Panc1 (cell line): ENCODE measurements at regions not wholly inside any gene's neighbourhood (a gene's known extent, or its start where the extent isn't known, plus 50 kb on each side); places are given as distances from the start of the nearest gene placed in this dataset.
"Not testable (repeated sequence)": the region's sequence is repeated elsewhere in the genome, so short reads cannot be mapped to it uniquely, and the experiment has no call there.

Experiments used
- ATAC-seq: fragments of 200-7000 bp; cut with Tn5 transposase; 2 replicates; pipeline ENCODE4 v1.9.1; 2020; ENCODE audit warnings: mild to moderate bottlenecking, moderate library complexity
- BruUV-seq: library from RNA; stranded (reverse); fragments of 400-500 nt; replicated peaks from 2 replicates; lab custom pipeline; 2021; lab: Mats Ljungman, UMichigan
- CTCF ChIA-PET: fragments of 300-600 bp; sonication (Branson Sonifier 250); formaldehyde crosslinking; loops from one replicate; lab custom pipeline; 2022; ENCODE audit warnings: antibody characterized with exemption; lab: Charles Lee
- POLR2A ChIA-PET: fragments of 300-600 bp; sonication (Branson Sonifier 250); formaldehyde crosslinking; loops from one replicate; lab custom pipeline; 2022; ENCODE audit warnings: antibody characterized with exemption; lab: Charles Lee
- DNase-seq: peaks from one replicate; pipeline ENCODE4 v3.0.0-alpha.2; 2010; ENCODE audit warnings: low read depth, low spot score
- H3K27ac ChIP-seq: 2 replicates; pipeline ENCODE4 v1.5.1; 2011; ENCODE audit warnings: mild to moderate bottlenecking, low read length, inconsistent platforms
- H3K27me3 ChIP-seq: fragments of 200-500 bp; sonication (Bioruptor generic); 2 replicates; pipeline ENCODE4 v1.6.0; 2014; ENCODE audit warnings: low read length, inconsistent platforms; ENCODE audit not compliant: control insufficient read depth, insufficient read depth
- H3K36me3 ChIP-seq: fragments of 200-500 bp; sonication (Bioruptor generic); 2 replicates; pipeline ENCODE4 v1.5.1; 2014; ENCODE audit warnings: inconsistent platforms, mild to moderate bottlenecking, low read length, moderate library complexity; ENCODE audit not compliant: control insufficient read depth, insufficient read depth
- H3K4me1 ChIP-seq: 2 replicates; pipeline ENCODE4 v1.5.1; 2011; ENCODE audit warnings: inconsistent platforms, mild to moderate bottlenecking, low read length, moderate library complexity; ENCODE audit not compliant: control insufficient read depth, insufficient read depth
- H3K4me3 ChIP-seq, 2 experiments: 2 replicates each; pipeline ENCODE4 v1.5.1; 2011 to 2012; ENCODE audit warnings: low read depth in 2 of 2, low read length in 2 of 2, mild to moderate bottlenecking in 2 of 2, inconsistent platforms in 1 of 2, moderate library complexity in 1 of 2
- H3K9me3 ChIP-seq: fragments of 200-500 bp; sonication (Bioruptor generic); 2 replicates; pipeline ENCODE4 v1.5.1; 2014; ENCODE audit warnings: low read depth, mild to moderate bottlenecking, inconsistent platforms, low read length, moderate library complexity; ENCODE audit not compliant: control insufficient read depth, insufficient read depth
- POLR2AphosphoS5 ChIP-seq: IDR thresholded peaks from 2 replicates; pipeline ENCODE4 v1.6.1; 2012; ENCODE audit warnings: mild to moderate bottlenecking, low read depth, low read length, moderate library complexity
- SIN3A ChIP-seq: IDR thresholded peaks from 2 replicates; pipeline ENCODE4 v1.6.1; 2012; ENCODE audit warnings: low read depth, mild to moderate bottlenecking, low read length, moderate library complexity, borderline replicate concordance; ENCODE audit not compliant: insufficient read depth
- TCF7L2 ChIP-seq: IDR thresholded peaks from 2 replicates; pipeline ENCODE4 v1.6.1; 2011; ENCODE audit warnings: mild to moderate bottlenecking, low read depth, low read length, inconsistent platforms
- in situ Hi-C: cut with HindIII; loops from 2 replicates; pipeline ENCODE4 v1.10.0; 2016; ENCODE audit warnings: low sequenced_read_pairs, low pct_unique_long_range_greater_than_20kb
- intact Hi-C: fragments of 100-400 bp; cut with micrococcal nuclease; formaldehyde crosslinking; loops from one replicate; pipeline ENCODE4 v1.10.0; 2022; ENCODE audit not compliant: unreplicated experiment
- TF ChIP-seq, protein P1 (sequence below), 2 experiments: IDR thresholded peaks; 2 replicates each; pipeline ENCODE4 v1.6.1; 2011 to 2012; ENCODE audit warnings: low read depth in 2 of 2, control low read depth in 1 of 2, low read length in 1 of 2, mild to moderate bottlenecking in 1 of 2, moderate library complexity in 1 of 2; ENCODE audit not compliant: insufficient read depth in 1 of 2
- TF ChIP-seq, protein P2 (sequence below): fragments of 450-650 bp; IDR thresholded peaks from 2 replicates; pipeline ENCODE4 v1.5.1; 2017; ENCODE audit warnings: mild to moderate bottlenecking

DNA sequence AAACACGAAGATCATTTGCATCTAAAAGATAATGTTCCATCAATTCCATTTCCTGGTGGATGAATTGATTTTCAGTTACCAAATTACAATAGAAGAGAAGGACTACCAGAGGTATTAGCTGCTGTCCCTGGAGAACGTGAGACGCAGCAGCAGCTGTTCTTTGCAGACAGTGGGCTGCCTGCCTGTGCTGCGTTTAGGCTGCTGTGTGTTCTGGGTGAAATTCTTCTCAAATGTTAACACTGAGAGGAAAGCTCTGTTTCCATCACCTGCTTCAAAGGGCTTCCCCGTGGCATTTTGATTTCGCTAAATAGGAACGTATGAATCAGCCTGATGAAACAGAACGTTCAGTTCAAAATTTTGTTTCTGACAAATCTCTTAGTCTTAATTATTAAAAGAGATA lies 362.2 kb downstream of the C6orf118 start:
- ATAC-seq (no peak), DNase-seq (no peak)
- intact Hi-C loops (no loop called here), in situ Hi-C loops (no loop called here)
- Histone ChIP-seq H3K27ac (no peak overlapping the region), H3K4me1 (no peaks in the 10 kb centered on the region), H3K9me3 (no peaks in the 10 kb centered on the region), H3K36me3 (no peaks in the 10 kb centered on the region), H3K4me3 (no peak overlapping the region), H3K27me3 (no peaks in the 10 kb centered on the region)
- CTCF ChIA-PET = no interaction called here
- TF ChIP-seq, protein P1, sequence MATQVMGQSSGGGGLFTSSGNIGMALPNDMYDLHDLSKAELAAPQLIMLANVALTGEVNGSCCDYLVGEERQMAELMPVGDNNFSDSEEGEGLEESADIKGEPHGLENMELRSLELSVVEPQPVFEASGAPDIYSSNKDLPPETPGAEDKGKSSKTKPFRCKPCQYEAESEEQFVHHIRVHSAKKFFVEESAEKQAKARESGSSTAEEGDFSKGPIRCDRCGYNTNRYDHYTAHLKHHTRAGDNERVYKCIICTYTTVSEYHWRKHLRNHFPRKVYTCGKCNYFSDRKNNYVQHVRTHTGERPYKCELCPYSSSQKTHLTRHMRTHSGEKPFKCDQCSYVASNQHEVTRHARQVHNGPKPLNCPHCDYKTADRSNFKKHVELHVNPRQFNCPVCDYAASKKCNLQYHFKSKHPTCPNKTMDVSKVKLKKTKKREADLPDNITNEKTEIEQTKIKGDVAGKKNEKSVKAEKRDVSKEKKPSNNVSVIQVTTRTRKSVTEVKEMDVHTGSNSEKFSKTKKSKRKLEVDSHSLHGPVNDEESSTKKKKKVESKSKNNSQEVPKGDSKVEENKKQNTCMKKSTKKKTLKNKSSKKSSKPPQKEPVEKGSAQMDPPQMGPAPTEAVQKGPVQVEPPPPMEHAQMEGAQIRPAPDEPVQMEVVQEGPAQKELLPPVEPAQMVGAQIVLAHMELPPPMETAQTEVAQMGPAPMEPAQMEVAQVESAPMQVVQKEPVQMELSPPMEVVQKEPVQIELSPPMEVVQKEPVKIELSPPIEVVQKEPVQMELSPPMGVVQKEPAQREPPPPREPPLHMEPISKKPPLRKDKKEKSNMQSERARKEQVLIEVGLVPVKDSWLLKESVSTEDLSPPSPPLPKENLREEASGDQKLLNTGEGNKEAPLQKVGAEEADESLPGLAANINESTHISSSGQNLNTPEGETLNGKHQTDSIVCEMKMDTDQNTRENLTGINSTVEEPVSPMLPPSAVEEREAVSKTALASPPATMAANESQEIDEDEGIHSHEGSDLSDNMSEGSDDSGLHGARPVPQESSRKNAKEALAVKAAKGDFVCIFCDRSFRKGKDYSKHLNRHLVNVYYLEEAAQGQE (IDR thresholded peaks at IDR 0.05; ENCODE audit: insufficient read depth in 1 of 2, low read depth in 2 of 2, low read length in 1 of 2) = no peak
- TF ChIP-seq, protein P2, sequence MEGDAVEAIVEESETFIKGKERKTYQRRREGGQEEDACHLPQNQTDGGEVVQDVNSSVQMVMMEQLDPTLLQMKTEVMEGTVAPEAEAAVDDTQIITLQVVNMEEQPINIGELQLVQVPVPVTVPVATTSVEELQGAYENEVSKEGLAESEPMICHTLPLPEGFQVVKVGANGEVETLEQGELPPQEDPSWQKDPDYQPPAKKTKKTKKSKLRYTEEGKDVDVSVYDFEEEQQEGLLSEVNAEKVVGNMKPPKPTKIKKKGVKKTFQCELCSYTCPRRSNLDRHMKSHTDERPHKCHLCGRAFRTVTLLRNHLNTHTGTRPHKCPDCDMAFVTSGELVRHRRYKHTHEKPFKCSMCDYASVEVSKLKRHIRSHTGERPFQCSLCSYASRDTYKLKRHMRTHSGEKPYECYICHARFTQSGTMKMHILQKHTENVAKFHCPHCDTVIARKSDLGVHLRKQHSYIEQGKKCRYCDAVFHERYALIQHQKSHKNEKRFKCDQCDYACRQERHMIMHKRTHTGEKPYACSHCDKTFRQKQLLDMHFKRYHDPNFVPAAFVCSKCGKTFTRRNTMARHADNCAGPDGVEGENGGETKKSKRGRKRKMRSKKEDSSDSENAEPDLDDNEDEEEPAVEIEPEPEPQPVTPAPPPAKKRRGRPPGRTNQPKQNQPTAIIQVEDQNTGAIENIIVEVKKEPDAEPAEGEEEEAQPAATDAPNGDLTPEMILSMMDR = no peak
- TF ChIP-seq TCF7L2 = no peak
- no peak for TF ChIP-seq POLR2AphosphoS5
- TF ChIP-seq SIN3A = no peak
- no TSS peak for BruUV-seq
- POLR2A ChIA-PET = no interaction called here

DNA sequence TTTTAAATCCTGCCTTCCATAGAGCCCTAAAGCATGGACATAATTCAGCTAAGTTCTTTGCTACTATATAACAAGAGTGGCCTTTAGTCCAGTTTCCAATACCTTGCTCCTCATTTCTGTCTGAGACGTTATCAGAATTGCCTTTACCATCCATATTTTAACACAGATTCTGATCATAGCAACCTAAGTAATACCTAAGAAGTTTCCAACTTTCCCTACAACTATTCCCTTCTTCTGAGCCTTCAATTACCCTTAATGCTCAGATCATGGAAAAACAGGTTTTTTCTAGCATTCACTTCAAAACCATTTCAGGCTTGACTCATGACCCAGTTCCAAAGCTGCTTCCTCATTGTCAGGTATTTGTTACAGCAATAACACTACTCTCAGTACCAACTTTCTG lies 367.1 kb downstream of the C6orf118 start:
- Histone ChIP-seq H3K4me3 (no peak overlapping the region), H3K36me3 (no peaks in the 10 kb centered on the region), H3K27ac (no peak overlapping the region), H3K9me3 (peaks cover 6% of the 10 kb centered on the region; the same call in 1 of the 2 replicates), H3K4me1 (no peaks in the 10 kb centered on the region), H3K27me3 (no peaks in the 10 kb centered on the region)
- no TSS peak for BruUV-seq
- intact Hi-C loops (no loop called here), in situ Hi-C loops (no loop called here)
- POLR2A ChIA-PET = no interaction called here
- CTCF ChIA-PET = no interaction called here
- DNase-seq (no peak), ATAC-seq (no peak)
- TF ChIP-seq, protein P2 = no peak
- TF ChIP-seq SIN3A (no peak), TCF7L2 (no peak), POLR2AphosphoS5 (no peak)
- TF ChIP-seq, protein P1 (IDR thresholded peaks at IDR 0.05; ENCODE audit: insufficient read depth in 1 of 2, low read depth in 2 of 2, low read length in 1 of 2) = no peak

DNA sequence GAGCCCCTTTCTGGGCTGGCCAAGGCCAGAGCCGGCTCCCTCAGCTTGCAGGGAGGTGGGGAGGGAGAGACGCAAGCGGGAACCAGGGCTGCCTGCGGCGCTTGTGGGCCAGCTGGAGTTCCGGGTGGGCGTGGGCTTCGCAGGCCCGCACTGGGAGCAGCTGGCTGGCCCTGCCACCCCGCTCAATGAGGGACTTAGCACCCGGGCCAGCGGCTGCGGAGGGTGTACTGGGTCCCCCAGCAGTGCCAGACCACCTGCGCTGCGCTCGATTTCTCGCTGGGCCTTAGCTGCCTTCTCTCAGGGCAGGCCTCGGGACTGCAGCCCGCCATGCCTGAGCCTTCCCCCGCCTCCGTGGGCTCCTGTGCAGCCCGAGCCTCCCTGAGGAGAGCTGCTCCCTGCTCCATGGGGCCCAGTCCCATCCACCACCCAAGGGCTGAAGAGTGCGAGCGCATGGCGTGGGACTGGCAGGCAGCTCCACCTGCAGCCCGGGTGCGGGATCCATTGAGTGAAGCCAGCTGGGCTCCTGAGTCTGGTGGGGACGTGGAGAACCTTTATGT lies 376.1 kb downstream of the C6orf118 start:
- H3K27me3 ChIP-seq, intact Hi-C loops, CTCF ChIA-PET, in situ Hi-C loops, BruUV-seq, H3K9me3 ChIP-seq, H3K36me3 ChIP-seq, H3K4me1 ChIP-seq, DNase-seq, H3K27ac ChIP-seq, H3K4me3 ChIP-seq, ATAC-seq: not testable (repeated sequence)
- POLR2A ChIA-PET = interaction anchor here (0.6 kb wide), 1 partner anchor 815 kb away, joined by 3 read pairs; no protein-coding TSS in a partner anchor
